ENCODE measurements at regions not wholly inside any gene's neighbourhood (a gene's known extent, or its start where the extent isn't known, plus 50 kb on each side); places are given as distances from the start of the nearest gene placed in this dataset.

GRCh38 chr3:87125116-87125515, 102.0 kb upstream of the CHMP2B start:
- TF ChIP-seq CTCF (IDR thresholded peaks at IDR 0.05), result no peak
- TF ChIP-seq POLR2A (IDR thresholded peaks at IDR 0.05), result no peak

All from testis (tissue), 2 donors.